Heart right ventricle (tissue), 16 donors: ENCODE measurements at regions not wholly inside any gene's neighbourhood (a gene's known extent, or its start where the extent isn't known, plus 50 kb on each side); places are given as distances from the start of the nearest gene placed in this dataset.

Source experiments
- ATAC-seq, 8 donors: fragments of 200-7000 bp; cut with Tn5 transposase; one replicate each; pipeline ENCODE4 v1.9.1; 2020; ENCODE audit warnings: mild to moderate bottlenecking in 8 of 8, moderate library complexity in 8 of 8, moderate number of reproducible peaks in 1 of 8
- DNase-seq, 2 donors: peaks; one replicate each; pipeline ENCODE4 v3.0.0-alpha.2; 2020
- H3K27ac ChIP-seq, 10 donors: fragments of 200-600 bp; sonication (generic) in 2 of 10; one replicate each; pipeline versions ENCODE4 v1.5.0 to v1.8.0; 2020 to 2022; ENCODE audit warnings: mild to moderate bottlenecking in 3 of 10
- H3K27me3 ChIP-seq, 7 donors: fragments of 200-600 bp; one replicate each; pipeline ENCODE4 v1.8.0; 2021 to 2022; ENCODE audit warnings: mild to moderate bottlenecking in 2 of 7
- H3K36me3 ChIP-seq, 9 donors: fragments of 200-600 bp; sonication (generic) in 1 of 9; one replicate each; pipeline versions ENCODE4 v1.5.0 to v1.8.0; 2020 to 2022; ENCODE audit warnings: mild to moderate bottlenecking in 2 of 9
- H3K4me1 ChIP-seq, 9 donors: fragments of 200-600 bp; sonication (generic) in 1 of 9; one replicate each; pipeline versions ENCODE4 v1.5.0 to v1.8.0; 2020 to 2022; ENCODE audit warnings: mild to moderate bottlenecking in 4 of 9
- H3K4me3 ChIP-seq, 10 donors: fragments of 200-600 bp; sonication (generic) in 2 of 10; one replicate each; pipeline versions ENCODE4 v1.5.0 to v1.8.0; 2020 to 2022; ENCODE audit warnings: mild to moderate bottlenecking in 7 of 10, moderate library complexity in 2 of 10
- H3K9me3 ChIP-seq, 11 donors: fragments of 200-600 bp in 10 of 11; sonication (generic) in 2 of 11; one replicate each; pipeline versions ENCODE4 v1.5.0 to v1.8.0; 2013 to 2022; ENCODE audit warnings: mild to moderate bottlenecking in 2 of 11, control low read depth in 1 of 11, moderate library complexity in 1 of 11
- WGBS, 2 donors: extraction: QIAGEN DNeasy Blood & Tissue Kit; methylation state at CpG; one replicate each; pipeline ENCODE4 v1.1.7; 2013; ENCODE audit warnings: inconsistent platforms in 1 of 2; 5-methylcytosine and 5-hydroxymethylcytosine counted together
- intact Hi-C, 10 donors: fragments of 100-400 bp; cut with DNase I; formaldehyde crosslinking; loops; one replicate each; pipeline versions ENCODE4 v1.11.1 to v1.14.2; 2022
- TF ChIP-seq, protein P1 (sequence below), 9 donors: fragments of 200-600 bp; sonication (generic) in 2 of 9; IDR thresholded peaks; one replicate each; pipeline versions ENCODE4 v1.5.0 to v1.8.0; 2021 to 2022; ENCODE audit warnings: antibody characterized with exemption in 9 of 9, mild to moderate bottlenecking in 5 of 9, moderate library complexity in 1 of 9
- donor health status: Arrhythmogenic right ventricular cardiomyopathy.
- donor health status: ischemic (EF 13 %, LVEDD 7.1; RV severe dilation, severe dysfunction).
- donor health status: healthy with polysubstance abuse.
- donor health status: DM: no; HTN: yes; CAD: no.
- donor health status: DM: no; HTN: no; CAD: no.
- donor health status: ischemic (EF 25% LVEDD 6.9; RV normal size, moderate dysfunction).
- donor health status: ischemic (EF 25% LVEDD 5.7; RV mildly dilated, moderate dysfunction).
- donor health status: healthy.
- donor health status: DM: yes; HTN: yes; CAD: no.
- donor health status: Ischemic cardiomyopathy.
- donor health status: ischemic (EF 35%, LVEDD 5.7; RV mildly dilated, moderate dysfunction).
- donor health status: nonischemic (EF 11% LVEDD 7.7; RV severe dilation, severe dysfunction).
- donor health status: DM: yes; HTN: yes; CAD: no.
- donor health status: PGD.
- donor health status: ischemic (EF 29% LVEDD 5.4; RV normal size, mild dysfunction).
- donor health status: nonischemic (EF 23%, LVEDD 6.1; RV moderate dilation, normal function).

DNA sequence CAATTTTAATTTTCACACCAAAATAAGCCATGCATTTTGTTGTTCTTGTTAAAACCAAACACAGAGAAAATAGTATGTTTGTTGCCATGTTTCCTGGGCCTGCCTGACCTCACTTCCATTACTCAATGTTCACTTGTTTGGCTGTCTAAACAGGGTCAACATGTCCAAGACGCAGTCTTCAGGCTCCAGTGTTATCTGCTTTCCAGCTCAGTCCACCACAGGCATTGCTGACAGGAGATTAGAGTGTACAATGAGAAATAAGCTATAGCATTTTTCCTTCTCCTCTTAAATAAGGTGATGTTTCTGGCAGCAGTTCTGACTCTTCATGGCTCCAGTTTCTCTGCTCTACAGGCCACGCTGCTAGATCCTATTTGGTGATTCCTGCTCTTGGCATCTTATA is 1030.5 kb downstream of the KCNT2 start:
- Histone ChIP-seq H3K4me1 (no peaks in the 10 kb centered on the region), H3K9me3 (peaks cover 0 to 19% (median 3%) of the 10 kb centered on the region in 11 donors), H3K4me3 (no peak overlapping the region), H3K27ac (no peak overlapping the region), H3K27me3 (no peaks in the 10 kb centered on the region), H3K36me3 (no peaks in the 10 kb centered on the region)
- intact Hi-C loops = no loop called here
- 38 to 46% methylated on average over 2 of the region's 2 CpGs for WGBS, 2 donors
- TF ChIP-seq, protein P1, sequence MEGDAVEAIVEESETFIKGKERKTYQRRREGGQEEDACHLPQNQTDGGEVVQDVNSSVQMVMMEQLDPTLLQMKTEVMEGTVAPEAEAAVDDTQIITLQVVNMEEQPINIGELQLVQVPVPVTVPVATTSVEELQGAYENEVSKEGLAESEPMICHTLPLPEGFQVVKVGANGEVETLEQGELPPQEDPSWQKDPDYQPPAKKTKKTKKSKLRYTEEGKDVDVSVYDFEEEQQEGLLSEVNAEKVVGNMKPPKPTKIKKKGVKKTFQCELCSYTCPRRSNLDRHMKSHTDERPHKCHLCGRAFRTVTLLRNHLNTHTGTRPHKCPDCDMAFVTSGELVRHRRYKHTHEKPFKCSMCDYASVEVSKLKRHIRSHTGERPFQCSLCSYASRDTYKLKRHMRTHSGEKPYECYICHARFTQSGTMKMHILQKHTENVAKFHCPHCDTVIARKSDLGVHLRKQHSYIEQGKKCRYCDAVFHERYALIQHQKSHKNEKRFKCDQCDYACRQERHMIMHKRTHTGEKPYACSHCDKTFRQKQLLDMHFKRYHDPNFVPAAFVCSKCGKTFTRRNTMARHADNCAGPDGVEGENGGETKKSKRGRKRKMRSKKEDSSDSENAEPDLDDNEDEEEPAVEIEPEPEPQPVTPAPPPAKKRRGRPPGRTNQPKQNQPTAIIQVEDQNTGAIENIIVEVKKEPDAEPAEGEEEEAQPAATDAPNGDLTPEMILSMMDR (IDR thresholded peaks at IDR 0.05) = no peak
- ATAC-seq (no peak), DNase-seq (no peak)

DNA sequence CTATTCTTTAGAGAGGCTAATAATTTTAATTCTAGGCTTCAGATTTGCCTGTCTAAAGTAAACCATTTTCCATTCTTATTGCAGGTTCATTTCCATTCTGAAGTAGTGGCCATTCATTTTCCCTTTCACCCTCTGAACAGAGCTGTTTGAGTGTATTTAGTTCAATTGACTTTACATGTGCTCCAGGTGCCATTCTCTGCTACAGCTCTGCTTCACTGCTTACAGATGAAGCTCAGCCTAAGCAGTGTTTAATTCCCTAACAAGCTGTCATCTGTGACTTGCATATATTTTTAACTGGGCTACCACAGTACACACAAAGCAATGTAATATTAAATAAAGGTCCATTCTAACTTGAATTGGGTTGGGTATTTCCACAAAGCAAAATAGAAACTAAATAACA is 1031.6 kb downstream of the KCNT2 start:
- ATAC-seq (no peak), DNase-seq (no peak)
- Histone ChIP-seq H3K9me3 (peaks cover 0 to 23% (median 9%) of the 10 kb centered on the region in 11 donors), H3K4me1 (no peaks in the 10 kb centered on the region), H3K27ac (no peak overlapping the region), H3K4me3 (no peak overlapping the region), H3K27me3 (no peaks in the 10 kb centered on the region), H3K36me3 (no peaks in the 10 kb centered on the region)
- TF ChIP-seq, protein P1 (IDR thresholded peaks at IDR 0.05) = no peak
- intact Hi-C loops = no loop called here

DNA sequence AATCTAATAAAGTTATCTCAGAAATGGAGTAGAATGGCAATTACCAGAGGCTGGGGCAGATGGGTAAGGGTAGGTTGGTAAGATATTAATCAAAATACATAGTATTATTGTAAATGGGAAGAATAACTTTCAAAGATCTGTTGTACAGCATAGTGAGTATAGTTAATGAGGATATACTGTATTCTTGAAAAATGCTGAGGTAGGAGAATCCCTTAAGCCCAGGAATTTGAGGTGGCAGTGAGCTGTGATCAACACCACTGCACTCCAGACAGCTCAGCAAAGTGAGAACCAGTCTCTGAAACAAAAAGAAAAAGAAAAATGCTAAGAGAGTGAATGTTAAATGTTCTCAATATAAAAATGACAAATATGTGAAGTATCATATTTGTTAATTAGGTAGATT is 1033.7 kb downstream of the KCNT2 start:
- no peak overlapping the region for H3K27ac ChIP-seq

DNA sequence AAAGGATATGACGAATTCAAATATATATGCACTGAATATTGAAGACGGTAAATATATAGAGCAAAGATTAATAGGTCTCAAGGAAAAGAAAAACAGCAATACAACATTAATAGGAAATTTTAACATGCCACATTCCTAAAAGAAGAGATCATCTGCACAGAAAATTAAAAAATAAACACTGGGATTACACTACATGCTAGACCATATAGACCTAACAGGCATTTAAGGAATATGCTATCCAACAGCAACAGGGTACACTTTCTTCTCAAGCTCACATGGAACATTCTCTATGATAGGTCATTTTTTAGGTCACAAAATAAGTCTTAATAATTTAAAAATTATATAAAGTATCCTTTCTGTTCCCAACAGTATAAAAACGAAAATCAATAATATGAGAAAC is 1038.3 kb downstream of the KCNT2 start:
- Histone ChIP-seq H3K27ac (no peak overlapping the region), H3K9me3 (peaks cover 0 to 25% (median 10%) of the 10 kb centered on the region in 11 donors), H3K27me3 (no peaks in the 10 kb centered on the region), H3K4me3 (no peak overlapping the region), H3K36me3 (no peaks in the 10 kb centered on the region), H3K4me1 (no peaks in the 10 kb centered on the region)
- intact Hi-C loops = no loop called here
- DNase-seq (no peak), ATAC-seq (no peak)
- TF ChIP-seq, protein P1 (IDR thresholded peaks at IDR 0.05) = no peak
- WGBS, 2 donors = 74 to 75% methylated on average over 3 of the region's 3 CpGs

More for the DNA sequence above, 1033.7 kb downstream of the KCNT2 start:
- no peaks in the 10 kb centered on the region for H3K36me3 ChIP-seq
- H3K4me1 ChIP-seq = no peaks in the 10 kb centered on the region
- intact Hi-C loops = no loop called here
- ATAC-seq (no peak), DNase-seq (no peak)
- TF ChIP-seq, protein P1 (IDR thresholded peaks at IDR 0.05) = no peak
- H3K27me3 ChIP-seq = no peaks in the 10 kb centered on the region
- H3K9me3 ChIP-seq = peaks cover 0 to 20% (median 9%) of the 10 kb centered on the region in 11 donors
- no peak overlapping the region for H3K4me3 ChIP-seq

DNA sequence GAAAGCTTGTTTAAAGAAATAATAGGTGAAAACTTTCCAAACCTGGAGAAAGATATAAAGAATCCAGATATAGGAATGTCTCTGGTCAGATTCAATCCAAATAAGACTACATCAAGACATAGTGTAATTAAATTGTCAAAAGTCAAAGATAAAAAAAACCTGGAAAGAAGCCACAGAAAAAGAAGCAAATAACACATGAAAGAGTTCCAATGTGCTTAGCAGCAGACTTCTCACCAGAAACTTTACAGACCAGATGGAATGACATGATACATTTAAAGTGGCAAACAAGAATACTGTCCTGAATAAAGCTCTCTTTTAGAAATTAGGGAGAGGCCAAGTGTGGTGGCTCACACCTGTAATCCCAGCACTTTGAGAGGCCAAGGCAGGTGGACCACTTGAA is 1039.9 kb downstream of the KCNT2 start:
- DNase-seq = no peak
- no peaks in the 10 kb centered on the region for H3K36me3 ChIP-seq
- H3K27me3 ChIP-seq = no peaks in the 10 kb centered on the region
- H3K27ac ChIP-seq = no peak overlapping the region
- TF ChIP-seq, protein P1 (IDR thresholded peaks at IDR 0.05) = no peak
- no peak overlapping the region for H3K4me3 ChIP-seq
- no peak for ATAC-seq
- no peaks in the 10 kb centered on the region for H3K4me1 ChIP-seq
- intact Hi-C loops = no loop called here
- peaks cover 0 to 23% (median 10%) of the 10 kb centered on the region in 11 donors for H3K9me3 ChIP-seq
